ENCODE measurements at regions not wholly inside any gene's neighbourhood (a gene's known extent, or its start where the extent isn't known, plus 50 kb on each side); places are given as distances from the start of the nearest gene placed in this dataset.
"Not testable (repeated sequence)": the region's sequence is repeated elsewhere in the genome, so short reads cannot be mapped to it uniquely, and the experiment has no call there.

DNA sequence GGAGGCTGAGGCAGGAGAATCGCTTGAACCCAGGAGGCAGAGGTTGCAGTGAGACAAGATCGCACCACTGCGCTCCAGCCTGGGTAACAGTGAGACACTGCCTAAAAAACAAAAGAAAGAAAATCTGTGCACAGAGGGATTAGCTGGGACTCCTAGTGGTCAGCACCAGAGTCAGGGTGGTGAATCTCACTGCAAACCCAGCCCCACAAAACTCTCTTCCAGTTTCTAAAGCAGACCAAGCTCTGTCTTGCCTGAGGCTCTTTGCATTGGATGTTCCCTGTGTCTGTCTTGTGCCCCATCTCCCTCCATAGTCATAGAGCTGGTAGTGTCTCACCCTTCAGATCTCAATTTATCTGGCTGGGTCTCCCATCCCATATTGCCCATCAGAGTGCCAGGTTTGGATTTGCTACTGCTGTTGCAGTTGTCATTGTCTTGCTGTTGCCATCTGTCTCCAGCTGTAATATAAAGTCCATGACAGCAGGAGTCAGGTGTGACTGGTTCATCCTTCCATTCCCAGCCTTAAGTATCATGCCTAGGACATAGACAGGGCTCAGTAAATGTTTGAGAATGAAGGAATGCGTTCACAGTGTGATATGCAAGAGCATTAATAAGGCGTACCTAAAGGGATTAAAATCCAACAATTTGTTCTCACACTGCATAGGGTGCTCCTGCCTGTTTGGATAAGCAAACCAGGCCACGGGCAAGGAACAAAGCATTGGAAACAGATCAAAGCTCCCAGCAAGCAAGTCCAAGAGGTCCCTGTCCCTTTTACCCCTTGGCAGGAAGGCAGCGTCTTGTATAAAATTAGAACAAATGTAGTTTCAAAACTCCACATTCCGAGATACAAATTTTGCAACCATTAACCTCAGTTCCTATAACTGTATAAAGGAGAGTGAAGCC lies 614.6 kb upstream of the CDH5 start:
- DNase-seq (ENCODE audit: low read depth in 4 of 4, low spot score in 1 of 4): no peak

DNA sequence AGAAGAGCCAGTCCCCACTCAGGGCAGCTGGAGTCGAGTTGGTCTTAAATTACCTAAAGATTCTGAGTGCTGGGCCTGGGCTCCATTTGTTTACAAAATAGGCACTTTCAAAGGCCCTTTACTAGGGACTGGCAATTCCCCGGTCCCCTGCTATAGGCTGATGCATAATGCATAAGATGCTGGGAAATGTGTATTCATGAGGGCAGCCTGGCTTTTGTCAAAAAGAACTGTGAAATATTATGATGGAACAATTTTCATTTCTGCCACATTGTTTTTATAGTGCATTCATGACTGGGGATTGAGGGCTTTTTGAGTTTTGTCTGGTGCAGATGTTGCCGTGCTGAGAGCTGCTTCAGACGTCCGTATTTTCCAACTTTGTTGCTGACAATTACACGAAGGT lies 617.0 kb upstream of the CDH5 start:
- no peak for DNase-seq (ENCODE audit: low read depth in 4 of 4, low spot score in 1 of 4)

DNA sequence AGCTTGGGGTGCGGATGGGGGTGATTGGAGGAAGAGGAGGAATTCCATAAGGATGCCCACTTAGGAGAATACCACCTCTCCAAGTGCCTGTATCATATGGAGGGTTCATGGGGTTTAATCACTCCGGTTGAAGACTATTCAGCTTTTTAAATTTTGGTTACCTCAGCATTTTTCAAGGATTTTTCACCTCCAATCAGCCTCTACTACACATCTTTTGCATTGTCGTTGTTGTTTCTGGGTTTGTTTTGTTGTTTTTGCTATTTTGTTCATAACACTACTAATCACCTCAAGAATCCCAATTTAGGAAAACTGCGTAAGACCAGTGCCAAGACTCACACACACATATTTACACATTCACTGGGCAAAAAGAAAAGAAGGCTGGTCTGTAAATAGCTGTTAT lies 619.5 kb upstream of the CDH5 start:
- no peak for DNase-seq (ENCODE audit: low read depth in 4 of 4, low spot score in 1 of 4)

DNA sequence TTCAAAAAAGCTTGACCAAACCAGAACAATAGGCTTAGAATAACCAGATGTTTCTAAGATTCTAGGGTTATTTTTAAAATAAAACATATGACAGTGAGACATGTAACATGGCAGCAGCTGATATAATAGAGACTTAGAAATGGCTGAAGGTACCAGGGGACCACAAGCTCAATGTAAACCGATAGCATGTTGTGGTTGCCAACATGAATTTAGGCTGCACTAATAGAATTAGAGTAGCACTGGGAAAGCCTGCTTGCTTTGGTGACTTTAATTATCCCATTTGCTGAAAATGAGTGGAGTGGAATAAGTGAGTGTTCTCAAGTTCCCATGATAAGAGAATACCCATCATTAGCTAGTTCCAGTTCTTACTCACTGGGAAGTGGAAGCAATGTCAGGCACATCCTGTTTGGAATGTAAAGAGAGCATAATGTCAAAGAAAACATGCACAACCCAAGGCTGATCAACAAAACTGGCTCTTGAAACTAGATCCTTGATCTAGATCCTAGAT lies 621.2 kb upstream of the CDH5 start:
- no peak for DNase-seq (ENCODE audit: low read depth in 4 of 4, low spot score in 1 of 4)

DNA sequence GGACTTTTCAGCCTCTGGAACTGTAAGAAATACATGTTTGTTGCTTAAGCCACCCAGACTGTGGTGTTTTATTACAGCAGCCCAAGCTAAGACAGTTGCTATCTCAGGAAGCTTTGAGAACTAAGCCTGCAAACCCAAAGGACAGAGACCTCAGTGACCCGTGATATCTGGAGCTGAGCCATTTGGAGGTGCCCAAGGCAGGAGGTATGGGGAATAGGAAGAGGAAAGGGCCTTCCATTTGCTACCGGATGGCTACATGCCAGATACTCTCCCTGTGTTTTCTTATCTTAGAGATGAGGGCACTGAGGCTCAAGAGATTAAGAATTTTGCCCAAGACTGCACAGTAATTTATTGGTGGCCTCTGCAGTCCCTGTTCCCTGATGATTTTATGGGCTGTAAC lies 622.1 kb upstream of the CDH5 start:
- DNase-seq (ENCODE audit: low read depth in 4 of 4, low spot score in 1 of 4): no peak

DNA sequence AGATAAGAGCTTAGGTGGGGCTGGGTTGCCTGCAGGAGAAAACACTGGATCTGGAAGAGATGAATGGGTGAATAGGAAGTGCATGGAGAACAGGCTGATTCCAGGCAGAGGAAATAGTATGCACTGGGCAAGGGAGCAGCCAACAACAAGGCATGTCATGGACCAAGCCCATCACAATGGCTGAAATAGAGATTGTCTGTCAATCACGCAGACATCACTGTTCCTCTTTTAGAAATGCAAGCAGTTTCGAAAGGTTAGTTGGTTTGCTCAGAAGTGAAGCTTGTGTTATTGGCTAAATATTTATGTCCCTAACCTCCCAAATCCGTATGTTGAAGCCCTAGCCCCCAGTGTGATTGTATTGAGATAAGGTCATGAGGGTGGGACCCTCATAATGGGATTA lies 621.7 kb upstream of the CDH11 start:
- DNase-seq (ENCODE audit: low read depth in 4 of 4, low spot score in 1 of 4): no peak

DNA sequence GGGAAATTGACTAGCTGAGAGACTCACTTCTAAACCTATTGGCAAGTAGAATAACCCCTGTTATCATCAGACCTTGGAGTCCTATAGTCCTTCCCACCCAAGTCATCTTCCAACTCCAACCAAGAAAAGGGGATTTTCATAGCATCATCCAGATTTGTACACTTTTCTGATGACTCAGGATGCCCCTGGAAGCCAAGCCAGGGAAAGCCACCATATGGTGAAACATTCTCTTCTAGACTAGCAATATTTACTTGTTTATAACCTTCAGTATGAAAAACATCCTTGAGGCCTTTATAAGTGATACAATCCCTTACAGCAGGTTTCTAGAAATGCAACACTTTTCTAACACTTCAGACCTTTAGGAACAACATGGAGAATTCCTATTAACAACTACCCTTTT lies 618.8 kb upstream of the CDH11 start:
- no peak for DNase-seq (ENCODE audit: low read depth in 4 of 4, low spot score in 1 of 4)

DNA sequence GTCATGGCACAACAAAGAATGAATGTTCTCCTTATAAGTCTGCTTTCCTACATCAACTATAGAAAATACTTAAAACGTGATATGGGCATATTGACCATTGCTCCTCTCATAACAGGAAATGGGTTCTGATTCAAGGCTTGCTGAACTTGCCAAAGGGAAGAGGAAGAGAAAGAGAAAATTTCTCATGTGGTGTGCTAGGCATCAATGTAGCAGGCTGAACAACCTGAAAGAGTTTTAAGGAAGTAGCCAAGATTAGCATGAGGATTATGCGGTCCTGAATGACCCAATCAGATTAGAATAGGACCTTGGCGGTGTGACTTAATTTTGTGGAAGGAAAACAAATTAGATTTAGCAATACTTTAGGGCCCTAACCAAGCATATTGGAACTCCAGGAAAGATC lies 617.7 kb upstream of the CDH11 start:
- no peak for DNase-seq (ENCODE audit: low read depth in 4 of 4, low spot score in 1 of 4)

DNA sequence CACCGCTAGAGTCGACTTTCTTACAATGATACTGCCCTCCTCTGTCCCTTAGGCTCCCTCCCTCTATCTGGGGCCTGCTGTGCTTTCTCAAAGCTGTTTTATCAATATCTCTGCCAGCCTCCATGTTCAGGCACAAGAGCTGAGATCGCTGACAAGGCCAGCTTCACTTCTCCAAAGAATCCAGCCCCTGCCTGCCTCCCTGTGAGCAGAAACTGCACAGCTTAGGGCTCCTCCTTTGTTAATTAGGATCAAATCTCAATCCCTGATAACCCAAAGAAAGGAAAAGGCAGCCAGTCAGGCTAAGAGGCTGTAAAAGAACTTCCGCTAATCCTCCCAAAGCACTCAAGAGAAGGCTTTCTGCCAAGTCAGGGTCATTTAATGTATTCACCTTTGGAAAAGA lies 616.0 kb upstream of the CDH11 start:
- no peak for DNase-seq (ENCODE audit: low read depth in 4 of 4, low spot score in 1 of 4)

DNA sequence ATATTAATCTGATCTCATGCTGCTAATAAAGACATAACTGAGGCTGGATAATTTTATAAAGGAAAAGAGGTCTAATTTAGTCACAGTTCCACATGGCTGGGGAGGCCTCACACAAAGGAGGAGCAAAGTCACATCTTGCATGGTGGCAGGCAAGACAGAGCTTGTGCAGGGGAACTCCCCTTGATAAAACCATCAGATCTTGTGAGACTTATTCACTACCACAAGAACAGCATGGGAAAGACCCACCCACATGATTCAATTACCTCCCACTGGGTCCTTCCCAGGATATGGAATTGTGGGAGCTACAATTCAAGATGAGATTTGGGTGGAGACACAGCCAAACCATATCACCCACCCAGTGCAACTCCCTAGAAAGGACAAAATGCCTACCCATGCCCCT lies 613.8 kb upstream of the CDH11 start:
- DNase-seq (ENCODE audit: low read depth in 4 of 4, low spot score in 1 of 4): not testable (repeated sequence)

DNA sequence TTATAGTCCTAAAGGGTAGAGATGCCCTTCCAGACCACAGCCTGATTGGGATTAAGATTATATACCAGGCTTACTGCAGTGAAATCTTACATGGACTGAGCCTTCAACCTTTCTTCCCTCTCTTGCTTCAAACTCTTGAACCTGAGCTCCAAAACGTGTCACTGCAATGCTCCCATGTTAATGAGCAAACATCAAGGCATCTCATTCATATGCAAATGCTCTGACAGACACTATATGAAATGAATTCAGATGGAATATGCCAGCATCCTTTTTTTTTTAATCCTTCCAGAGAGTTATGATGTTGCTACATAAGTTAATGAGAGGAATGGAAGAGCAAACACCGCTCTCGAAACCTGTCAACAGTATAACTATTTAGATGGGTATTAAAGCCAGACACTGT lies 611.9 kb upstream of the CDH11 start:
- no peak for DNase-seq (ENCODE audit: low read depth in 4 of 4, low spot score in 1 of 4)

DNA sequence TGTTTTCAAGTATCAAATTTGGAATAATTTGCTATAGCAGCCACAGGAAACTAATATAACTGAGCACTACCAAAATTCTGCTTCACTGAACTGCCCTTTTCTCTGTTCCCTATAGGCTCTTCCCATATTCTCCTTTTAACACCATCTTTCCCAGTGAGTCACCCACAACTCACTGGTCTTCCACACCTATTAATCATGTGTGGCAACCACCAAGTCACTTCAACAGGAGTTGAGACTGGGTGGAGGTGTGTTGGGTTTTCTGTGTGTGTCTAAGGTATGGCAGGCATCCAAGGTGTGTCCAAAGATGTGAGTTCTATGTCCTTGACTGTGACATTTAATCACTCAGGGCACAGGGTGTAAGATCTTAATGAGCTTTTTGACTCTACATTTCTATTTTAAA lies 610.0 kb upstream of the CDH11 start:
- no peak for DNase-seq (ENCODE audit: low read depth in 4 of 4, low spot score in 1 of 4)

DNA sequence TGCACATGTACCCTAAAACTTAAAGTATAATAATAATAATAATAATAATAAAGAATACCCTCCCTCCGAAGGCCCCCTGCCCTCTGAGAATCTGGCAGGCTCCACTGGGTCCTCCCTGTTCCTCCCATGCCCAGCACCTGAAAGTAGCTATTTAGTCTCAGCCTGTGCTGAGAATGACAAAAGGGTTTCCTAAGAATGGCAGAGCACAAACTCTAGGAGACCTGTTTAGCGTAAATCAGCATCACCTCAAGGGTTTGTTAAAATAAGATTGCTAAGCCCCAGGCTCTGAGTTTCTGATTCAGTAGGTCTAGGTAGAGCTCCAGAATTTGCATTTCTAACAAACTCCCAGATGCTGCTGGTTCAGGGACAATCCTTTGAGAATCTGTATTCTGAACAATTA lies 606.8 kb upstream of the CDH11 start:
- no peak for DNase-seq (ENCODE audit: low read depth in 4 of 4, low spot score in 1 of 4)

DNA sequence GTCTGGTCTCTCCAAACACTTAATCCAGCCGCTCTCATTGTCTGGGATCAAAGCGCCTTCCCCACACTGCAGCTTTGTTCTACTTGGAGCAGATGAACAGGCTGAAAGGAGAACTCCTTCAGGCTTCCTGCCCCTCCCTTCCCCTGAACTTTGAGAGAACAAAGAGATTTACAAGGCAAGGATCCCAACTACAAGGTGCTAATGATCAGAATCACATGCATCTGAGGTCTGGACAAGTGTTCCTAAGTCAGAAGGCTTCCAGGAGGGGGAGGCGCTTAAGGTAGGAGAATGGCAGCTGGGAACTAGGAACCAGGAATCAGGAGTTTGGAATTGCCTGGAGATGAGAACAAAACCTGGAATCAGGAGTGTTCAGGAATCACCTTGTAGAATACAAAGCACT lies 606.3 kb upstream of the CDH11 start:
- DNase-seq (ENCODE audit: low read depth in 4 of 4, low spot score in 1 of 4): no peak

DNA sequence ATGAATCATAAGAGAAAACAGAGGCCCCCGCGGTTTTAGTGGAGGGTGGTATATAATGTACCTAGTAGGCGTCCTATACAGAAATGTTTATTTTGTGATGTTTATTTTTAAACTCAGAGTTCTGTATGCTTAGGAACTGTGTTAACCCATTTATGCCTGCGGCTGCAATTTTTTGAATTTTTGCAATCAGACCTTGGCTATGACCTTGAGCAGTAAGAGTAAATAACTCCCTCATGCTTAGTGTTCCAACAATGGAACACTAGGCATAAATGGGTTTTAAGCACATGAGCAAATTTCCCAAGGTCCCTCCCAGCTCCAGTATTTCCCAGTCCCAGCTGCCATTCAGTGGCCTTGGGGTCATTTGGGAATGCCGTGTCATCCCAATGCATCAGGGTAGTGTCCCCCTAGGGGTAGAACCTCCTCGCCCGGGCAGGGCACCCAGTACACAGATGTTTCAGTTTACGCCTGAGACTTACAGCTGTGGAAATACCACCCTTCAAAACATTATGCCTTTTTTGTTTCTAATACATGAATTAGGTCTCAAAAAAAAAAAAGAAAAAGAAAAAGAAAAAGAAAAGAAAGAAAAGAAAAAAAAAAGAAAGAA lies 605.8 kb upstream of the CDH11 start:
- DNase-seq (ENCODE audit: low read depth in 4 of 4, low spot score in 1 of 4): no peak

DNA sequence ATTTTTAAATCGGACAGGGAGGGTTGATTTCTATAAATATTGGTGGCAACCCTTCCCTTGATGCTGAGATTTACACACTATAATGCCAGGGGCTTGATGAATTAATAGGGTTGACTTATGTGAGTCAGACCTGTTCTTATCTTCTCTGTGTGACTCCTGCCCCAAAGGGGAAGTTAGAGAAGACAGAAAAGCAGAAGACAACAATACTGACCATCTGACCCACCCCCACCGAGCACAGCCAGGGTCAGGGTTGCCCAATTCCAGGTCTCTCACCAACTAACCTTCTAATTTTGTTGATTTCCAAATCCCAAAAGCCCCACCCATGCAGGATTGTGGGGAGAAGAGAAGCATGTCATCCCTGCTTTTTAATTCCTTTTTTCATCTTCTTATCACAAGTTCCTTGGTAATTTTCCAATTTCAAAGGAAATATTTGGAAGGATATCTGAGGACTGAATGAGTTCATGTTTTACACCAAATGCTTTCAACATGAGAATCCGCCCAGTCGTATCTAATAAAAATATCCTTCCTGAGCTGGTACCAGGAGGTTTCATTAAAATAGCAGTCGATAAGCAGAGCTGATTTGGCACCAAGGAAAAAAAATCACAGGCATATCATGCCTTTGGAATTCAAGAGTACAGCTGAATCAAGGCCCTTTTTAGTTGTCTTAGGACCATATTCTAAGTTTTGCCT lies 603.4 kb upstream of the CDH11 start:
- no peak for DNase-seq (ENCODE audit: low read depth in 4 of 4, low spot score in 1 of 4)

DNA sequence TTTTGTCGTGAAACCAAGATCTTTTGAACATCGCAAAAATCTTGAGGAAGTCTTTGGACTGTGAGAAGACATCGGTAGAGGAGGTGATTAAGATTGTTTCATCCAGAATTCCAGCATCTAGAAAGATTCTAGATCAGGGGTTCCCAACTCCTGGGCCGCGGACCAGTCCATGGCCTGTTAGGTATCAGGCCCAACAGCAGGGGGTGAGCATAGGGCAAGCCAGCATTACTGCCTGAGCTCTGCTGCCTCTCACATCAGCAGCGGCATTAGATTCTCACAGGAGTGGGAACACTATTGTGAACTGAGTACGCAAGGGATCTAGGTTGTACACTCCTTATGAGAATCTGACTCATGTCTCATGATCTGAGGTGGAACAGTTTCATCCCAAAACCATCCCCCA lies 600.6 kb upstream of the CDH11 start:
- DNase-seq (ENCODE audit: low read depth in 4 of 4, low spot score in 1 of 4): no peak

DNA sequence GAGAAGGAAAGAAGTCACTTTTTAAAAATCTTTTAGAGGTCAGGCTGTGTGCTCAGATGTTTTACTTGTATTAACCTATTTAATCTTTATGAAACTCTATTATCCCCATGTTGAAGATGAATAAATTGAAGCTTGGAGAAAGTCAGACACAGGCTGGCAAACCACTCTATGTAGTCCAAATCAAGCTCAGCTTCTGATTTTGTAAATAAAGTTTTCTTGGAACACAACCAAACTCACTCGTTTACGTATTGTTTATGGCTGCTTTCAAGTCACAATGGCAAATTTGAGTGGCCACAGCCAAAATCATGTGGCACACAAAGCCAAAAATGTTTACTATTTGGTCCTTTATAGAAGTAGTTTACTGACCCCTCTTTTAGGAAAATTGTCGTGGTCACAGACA lies 596.0 kb upstream of the CDH11 start:
- no peak for DNase-seq (ENCODE audit: low read depth in 4 of 4, low spot score in 1 of 4)

DNA sequence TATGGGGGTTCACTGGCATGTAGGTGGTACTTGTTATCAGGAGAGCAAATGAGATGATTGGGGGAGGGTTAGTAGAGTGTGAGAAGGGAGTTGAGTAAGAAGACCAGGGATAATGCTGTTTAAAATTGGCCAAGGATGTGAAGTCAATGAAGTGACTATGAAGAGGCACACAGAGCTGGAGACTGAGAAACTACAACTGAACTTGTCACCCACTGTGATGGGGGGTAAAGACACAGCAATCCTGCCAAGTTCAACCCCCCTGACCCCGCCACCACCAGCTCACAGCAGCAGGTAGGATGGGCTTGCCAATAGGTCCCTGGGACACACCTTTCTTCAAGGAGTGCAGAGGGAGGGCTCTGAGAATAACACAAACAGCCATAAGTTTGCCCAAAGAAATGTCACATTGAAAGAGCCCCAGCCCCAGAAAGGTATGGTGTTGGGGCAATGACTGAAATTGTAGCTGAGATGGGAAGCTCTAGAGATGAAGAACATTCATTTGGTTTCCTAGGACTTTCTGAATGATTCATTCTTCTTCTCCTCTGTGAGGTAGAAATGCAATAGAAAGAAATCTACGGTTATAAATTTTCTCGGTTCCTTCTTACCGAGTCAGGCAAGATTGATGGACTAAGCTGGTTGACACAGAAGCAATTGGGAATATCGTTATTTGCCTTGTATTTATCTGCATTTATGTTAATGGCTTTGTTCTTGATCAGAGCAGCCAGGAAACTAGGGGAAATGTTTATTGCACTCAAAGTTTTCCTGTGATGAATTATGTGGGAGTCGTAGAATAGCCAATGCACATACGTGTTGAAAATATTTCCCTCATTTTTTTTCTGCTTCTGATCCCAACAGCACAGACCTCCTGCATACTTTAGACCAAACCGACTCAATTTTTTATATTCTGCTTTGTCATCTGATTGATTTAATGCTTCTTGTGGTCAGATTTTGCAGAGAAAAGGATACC lies 595.2 kb upstream of the CDH11 start:
- DNase-seq (ENCODE audit: low read depth in 4 of 4, low spot score in 1 of 4): no peak

DNA sequence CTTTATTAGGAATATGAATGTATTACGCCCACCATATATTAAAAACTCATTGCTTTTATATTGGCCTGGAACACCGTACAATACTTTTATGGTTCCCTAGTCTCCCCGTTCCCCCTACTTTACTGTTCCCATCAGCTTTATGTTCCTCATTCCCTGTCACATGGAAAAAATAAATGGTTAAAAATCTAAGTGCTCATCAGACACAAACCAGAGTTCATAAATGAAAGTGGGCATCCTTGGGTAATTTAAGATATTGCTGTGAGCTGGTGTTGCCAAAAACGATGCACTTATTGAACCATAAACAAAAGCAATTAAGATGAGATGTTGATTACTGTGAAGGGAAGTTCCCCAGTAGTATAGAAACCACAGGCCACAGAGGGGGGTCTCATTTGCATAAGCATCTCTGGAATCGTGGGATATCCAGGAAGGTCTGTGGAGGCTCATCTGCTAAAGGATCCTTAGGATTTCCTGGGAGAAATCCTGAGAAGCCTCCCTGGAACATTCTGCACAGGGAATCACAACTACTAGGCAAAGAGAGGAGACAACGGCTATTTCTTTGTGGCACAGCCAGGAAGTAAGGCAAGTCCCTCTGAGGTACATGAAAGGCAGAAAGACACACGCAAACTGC lies 591.4 kb upstream of the CDH11 start:
- DNase-seq (ENCODE audit: low read depth in 4 of 4, low spot score in 1 of 4): no peak

DNA sequence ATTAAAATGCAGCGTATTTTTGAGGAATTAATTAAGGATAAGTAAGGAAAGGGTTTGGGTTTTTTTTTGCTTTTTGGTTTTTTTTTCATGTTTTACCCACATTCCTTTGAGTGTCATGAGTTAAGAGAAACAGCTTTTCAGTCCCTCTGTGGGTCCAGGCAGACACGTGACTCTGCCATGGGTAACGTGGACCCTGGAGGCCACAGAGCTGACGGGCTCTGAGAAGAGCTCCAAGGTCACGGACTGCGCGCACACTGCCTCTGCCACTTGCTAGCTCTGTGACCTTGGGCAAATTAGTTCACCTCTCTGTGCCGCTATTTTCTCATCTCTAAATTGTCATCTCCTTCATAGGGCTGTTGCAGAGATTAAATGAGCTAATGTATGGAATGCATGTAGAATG lies 588.2 kb upstream of the CDH11 start:
- DNase-seq (ENCODE audit: low read depth in 4 of 4, low spot score in 1 of 4): no peak
